ENCODE measurements at regions not wholly inside any gene's neighbourhood (a gene's known extent, or its start where the extent isn't known, plus 50 kb on each side); places are given as distances from the start of the nearest gene placed in this dataset.

- TF ChIP-seq POLR2AphosphoS5 (IDR thresholded peaks at IDR 0.05; ENCODE audit: low read depth, low read length) (no peak), POLR2A (IDR thresholded peaks at IDR 0.05; ENCODE audit: low read depth, low read length) (no peak)
Measured at GRCh38 chr1:29772584-29773100, 536.3 kb downstream of the PTPRU start.
